H1 (cell line): ENCODE measurements at regions not wholly inside any gene's neighbourhood (a gene's known extent, or its start where the extent isn't known, plus 50 kb on each side); places are given as distances from the start of the nearest gene placed in this dataset.

Experiments used
- CTCF ChIA-PET: fragments of 300-600 bp; sonication (Branson Sonifier 250); formaldehyde crosslinking; loops from one replicate; lab custom pipeline; 2021; ENCODE audit not compliant: partially characterized antibody; lab: Charles Lee
- POLR2A ChIA-PET: fragments of 300-600 bp; sonication (Branson Sonifier 250); formaldehyde crosslinking; loops from one replicate; lab custom pipeline; 2021; ENCODE audit warnings: inconsistent platforms; ENCODE audit not compliant: partially characterized antibody; lab: Charles Lee
- DNase-seq, 2 experiments: peaks; one replicate each; pipeline versions ENCODE4 v3.0.0 to v3.0.0-alpha.2; 2010 to 2022; ENCODE audit warnings: low spot score in 2 of 2, low read depth in 1 of 2, mixed read lengths in 1 of 2
- FAIRE-seq: peaks from 2 replicates; lab custom pipeline; 2011; peaks lifted over from hg19 to GRCh38; lab: Jason Lieb, UNC
- H2AFZ ChIP-seq: 2 replicates; pipeline ENCODE4 v1.8.1; 2012; ENCODE audit warnings: low read length, inconsistent platforms
- H2AK5ac ChIP-seq: 2 replicates; pipeline ENCODE4 v1.6.1; 2013; ENCODE audit warnings: low read depth, low read length
- H2BK120ac ChIP-seq: replicated peaks from 2 replicates; pipeline ENCODE3; 2013; ENCODE audit warnings: low read depth, low read length, inconsistent platforms
- H2BK12ac ChIP-seq: 2 replicates; pipeline ENCODE4 v1.6.1; 2013; ENCODE audit warnings: low read depth, low read length
- H2BK15ac ChIP-seq: 2 replicates; pipeline ENCODE4 v1.6.1; 2013; ENCODE audit warnings: low read length
- H2BK20ac ChIP-seq: 2 replicates; pipeline ENCODE4 v1.6.1; 2013; ENCODE audit warnings: low read length
- H2BK5ac ChIP-seq: 2 replicates; pipeline ENCODE4 v1.6.1; 2013; ENCODE audit warnings: low read depth, low read length
- H3K14ac ChIP-seq: 2 replicates; pipeline ENCODE4 v1.6.1; 2013; ENCODE audit warnings: inconsistent platforms; ENCODE audit not compliant: insufficient read length
- H3K18ac ChIP-seq: 2 replicates; pipeline ENCODE4 v1.6.1; 2013; ENCODE audit warnings: low read length; ENCODE audit errors: extremely low read depth
- H3K23ac ChIP-seq: 2 replicates; pipeline ENCODE4 v1.6.1; 2013; ENCODE audit warnings: inconsistent platforms; ENCODE audit not compliant: insufficient read length
- H3K23me2 ChIP-seq: 2 replicates; pipeline ENCODE4 v1.6.1; 2013; ENCODE audit warnings: low read depth, low read length
- H3K27ac ChIP-seq: 2 replicates; pipeline ENCODE4 v1.6.1; 2011; ENCODE audit warnings: low read depth, low read length, inconsistent platforms
- H3K27me3 ChIP-seq, 4 experiments: replicated peaks in 1 of 4; 1 replicate in 1 of 4; 2 replicates in 3 of 4; pipeline versions ENCODE4 v1.6.1 to v1.8.1; 2011 to 2013; ENCODE audit warnings: low read length in 3 of 4, mild to moderate bottlenecking in 3 of 4, inconsistent platforms in 2 of 4, mixed read lengths in 2 of 4, moderate library complexity in 1 of 4; ENCODE audit not compliant: control insufficient read depth in 3 of 4, insufficient read depth in 3 of 4; ENCODE audit errors: extremely low read depth in 1 of 4
- H3K36me3 ChIP-seq, 4 experiments: 2 replicates each; pipeline versions ENCODE4 v1.6.1 to v1.8.1; 2011 to 2013; ENCODE audit warnings: mild to moderate bottlenecking in 4 of 4, low read length in 3 of 4, moderate library complexity in 2 of 4, control low read depth in 1 of 4, inconsistent platforms in 1 of 4; ENCODE audit not compliant: insufficient read depth in 4 of 4, control insufficient read depth in 2 of 4
- H3K4ac ChIP-seq: replicated peaks from 2 replicates; pipeline ENCODE3; 2013; ENCODE audit warnings: low read length, low read depth, mixed read lengths, inconsistent platforms; ENCODE audit not compliant: insufficient read length
- H3K4me1 ChIP-seq, 4 experiments: replicated peaks in 1 of 4; 1 replicate in 1 of 4; 2 replicates in 3 of 4; pipeline versions ENCODE4 v1.6.1 to v1.8.1; 2011 to 2013; ENCODE audit warnings: low read length in 3 of 4, inconsistent platforms in 2 of 4, mixed read lengths in 1 of 4; ENCODE audit not compliant: insufficient read depth in 4 of 4, control insufficient read depth in 3 of 4
- H3K4me2 ChIP-seq, 2 experiments: 2 replicates each; pipeline versions ENCODE4 v1.6.1 to v1.8.1; 2011 to 2013; ENCODE audit warnings: low read depth in 2 of 2, low read length in 2 of 2, control low read depth in 1 of 2, inconsistent platforms in 1 of 2, mild to moderate bottlenecking in 1 of 2; ENCODE audit not compliant: insufficient read depth in 1 of 2
- H3K4me3 ChIP-seq, 4 experiments: fragments of 200-600, 300-600 bp in 1 of 4; sonication (generic), shearing (Covaris generic), sonication (Bioruptor Twin) in 1 of 4; 2 replicates each; pipeline versions ENCODE4 v1.5.1 to v1.8.1; 2011 to 2016; ENCODE audit warnings: low read length in 4 of 4, low read depth in 3 of 4, control low read depth in 2 of 4, inconsistent platforms in 2 of 4, mild to moderate bottlenecking in 2 of 4, mixed read lengths in 1 of 4, moderate library complexity in 1 of 4; ENCODE audit not compliant: insufficient read depth in 2 of 4; ENCODE audit errors: extremely low read depth in 1 of 4
- H3K56ac ChIP-seq: replicated peaks from 2 replicates; pipeline ENCODE3; 2013; ENCODE audit warnings: low read depth, mild to moderate bottlenecking, mixed read lengths, low read length, inconsistent platforms; ENCODE audit not compliant: insufficient read length
- H3K79me1 ChIP-seq: 2 replicates; pipeline ENCODE4 v1.6.1; 2013; ENCODE audit warnings: low read depth, low read length, control low read depth
- H3K79me2 ChIP-seq, 2 experiments: 2 replicates each; pipeline versions ENCODE4 v1.6.1 to v1.8.1; 2012 to 2013; ENCODE audit warnings: low read length in 2 of 2, mild to moderate bottlenecking in 2 of 2, inconsistent platforms in 1 of 2; ENCODE audit not compliant: insufficient read depth in 2 of 2, control insufficient read depth in 1 of 2
- H3K9ac ChIP-seq, 4 experiments: replicated peaks in 1 of 4; 1 replicate in 1 of 4; 2 replicates in 3 of 4; pipeline versions ENCODE4 v1.6.1 to v1.8.1; 2011 to 2013; ENCODE audit warnings: low read depth in 3 of 4, low read length in 3 of 4, control low read depth in 2 of 4, mild to moderate bottlenecking in 2 of 4, moderate library complexity in 2 of 4, inconsistent platforms in 1 of 4; ENCODE audit errors: extremely low read depth in 1 of 4
- H3K9me3 ChIP-seq, 2 experiments: 2 replicates each; pipeline versions ENCODE4 v1.6.1 to v1.8.1; 2012 to 2013; ENCODE audit warnings: mild to moderate bottlenecking in 2 of 2, moderate library complexity in 2 of 2, control low read depth in 1 of 2, inconsistent platforms in 1 of 2, low read depth in 1 of 2, low read length in 1 of 2, mixed read lengths in 1 of 2; ENCODE audit not compliant: insufficient read depth in 2 of 2
- H4K20me1 ChIP-seq, 2 experiments: replicated peaks in 1 of 2; 2 replicates each; pipeline versions ENCODE3 to v1.8.1; 2011 to 2013; ENCODE audit warnings: inconsistent platforms in 2 of 2, low read length in 2 of 2, mild to moderate bottlenecking in 1 of 2; ENCODE audit not compliant: insufficient read depth in 2 of 2, control insufficient read depth in 1 of 2
- H4K5ac ChIP-seq: 2 replicates; pipeline ENCODE4 v1.6.1; 2013; ENCODE audit warnings: low read length, low read depth, mixed read lengths, inconsistent platforms; ENCODE audit not compliant: insufficient read length
- H4K8ac ChIP-seq: 2 replicates; pipeline ENCODE4 v1.8.0; 2013; ENCODE audit warnings: mild to moderate bottlenecking, moderate library complexity, low read length, inconsistent platforms; ENCODE audit not compliant: insufficient read depth; ENCODE audit errors: extremely low read depth
- H4K91ac ChIP-seq: replicated peaks from 2 replicates; pipeline ENCODE3; 2013; ENCODE audit warnings: low read length, mixed read lengths, inconsistent platforms; ENCODE audit not compliant: insufficient read length
- ASH2L ChIP-seq: fragments of 200-600, 300-600 bp; sonication (generic); IDR thresholded peaks from one replicate; pipeline ENCODE4 v1.7.1; 2017; ENCODE audit warnings: low read length
- BRCA1 ChIP-seq: IDR thresholded peaks from 2 replicates; pipeline ENCODE4 v1.6.1; 2012; ENCODE audit warnings: low read depth, low read length, improper control_type of control experiment
- CBX5 ChIP-seq: fragments of 300-800, 300-1000 bp; sonication (generic); IDR thresholded peaks from 2 replicates; pipeline ENCODE4 v1.7.1; 2016; ENCODE audit warnings: antibody characterized with exemption, low read length, low read depth
- E2F6 ChIP-seq: IDR thresholded peaks from 2 replicates; pipeline ENCODE4 v1.6.1; 2012; ENCODE audit warnings: inconsistent platforms
- EGR1 ChIP-seq: IDR thresholded peaks from 2 replicates; pipeline ENCODE4 v1.6.1; 2011; ENCODE audit warnings: low read depth, low read length, borderline replicate concordance
- KDM1A ChIP-seq: fragments of 200-600, 300-600 bp; sonication (generic); IDR thresholded peaks from 2 replicates; pipeline ENCODE4 v1.7.1; 2016; ENCODE audit warnings: mild to moderate bottlenecking, low read length, borderline replicate concordance
- NRF1 ChIP-seq: IDR thresholded peaks from 2 replicates; pipeline ENCODE4 v1.6.1; 2011; ENCODE audit warnings: mild to moderate bottlenecking, low read depth, low read length, improper control_type of control experiment
- PHF8 ChIP-seq: fragments of 200-600 bp; sonication (generic); conservative IDR thresholded peaks from 2 replicates; pipeline ENCODE4 v1.7.1; 2012; ENCODE audit warnings: low read depth, mild to moderate bottlenecking, inconsistent platforms, low read length, moderate library complexity
- RAD21 ChIP-seq, 2 experiments: IDR thresholded peaks in 1 of 2; conservative IDR thresholded peaks in 1 of 2; 2 replicates each; pipeline ENCODE4 v1.6.1; 2011; ENCODE audit warnings: low read depth in 2 of 2, low read length in 2 of 2, improper control_type of control experiment in 1 of 2, inconsistent platforms in 1 of 2, mild to moderate bottlenecking in 1 of 2, moderate library complexity in 1 of 2
- SP2 ChIP-seq: IDR thresholded peaks from 2 replicates; pipeline ENCODE4 v1.6.1; 2012; ENCODE audit warnings: mild to moderate bottlenecking, low read length, inconsistent platforms
- WGBS, 2 experiments: shearing (Covaris generic) in 1 of 2; methylation state at CpG; one replicate each; pipeline versions ENCODE4 v1.1.6 to v1.1.7; 2013 to 2015; ENCODE audit warnings: low lambda C conversion rate in 2 of 2, mixed read lengths in 2 of 2, inconsistent platforms in 1 of 2, low coverage in 1 of 2, missing lambda C conversion rate in 1 of 2; ENCODE audit not compliant: insufficient replicate concordance in 2 of 2, insufficient coverage in 1 of 2, insufficient read length in 1 of 2; ENCODE audit errors: extremely low coverage in 1 of 2, missing lambda C conversion rate in 1 of 2; 5-methylcytosine and 5-hydroxymethylcytosine counted together
- TF ChIP-seq, protein P1 (sequence below), 3 experiments: IDR thresholded peaks; 1 replicate in 2 of 3; 2 replicates in 1 of 3; pipeline versions ENCODE4 v1.5.1 to v1.6.1; 2011; ENCODE audit warnings: low read length in 3 of 3, mild to moderate bottlenecking in 3 of 3, inconsistent platforms in 2 of 3, low read depth in 1 of 3, moderate library complexity in 1 of 3; ENCODE audit not compliant: insufficient read depth in 1 of 3; ENCODE audit errors: control extremely low read depth in 1 of 3

DNA sequence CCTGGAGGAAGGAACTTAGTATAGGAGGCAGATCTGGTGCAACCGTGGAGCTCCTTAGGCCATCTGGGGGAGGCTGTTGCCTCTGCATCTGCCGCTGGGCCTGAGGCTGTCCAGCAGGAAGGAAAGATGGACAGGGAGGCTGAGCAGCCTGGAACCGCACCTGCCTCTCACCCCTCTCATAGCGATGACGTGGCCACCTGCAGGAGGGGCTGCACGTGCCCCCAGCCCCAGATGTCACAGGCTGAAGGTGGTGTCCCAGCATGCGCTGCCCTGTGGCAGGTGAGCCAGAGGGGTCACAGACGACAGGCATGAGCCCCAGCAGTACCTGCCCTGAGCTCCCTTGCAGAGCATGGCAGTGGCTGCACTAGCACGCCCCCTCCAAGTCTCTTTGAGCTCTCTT, 283.9 kb downstream of the ACTR3B start:
- H3K9me3 ChIP-seq: no peaks in the 10 kb centered on the region
- no peak overlapping the region for H3K23ac ChIP-seq
- no peak overlapping the region for H4K8ac ChIP-seq
- no peak overlapping the region for H2BK20ac ChIP-seq
- H3K9ac ChIP-seq: no peak overlapping the region
- no peak overlapping the region for H2AFZ ChIP-seq
- no peak overlapping the region for H3K4ac ChIP-seq
- no peaks in the 10 kb centered on the region for H3K36me3 ChIP-seq
- H2BK5ac ChIP-seq: no peak overlapping the region
- H3K14ac ChIP-seq: no peak overlapping the region
- H3K79me1 ChIP-seq: no peaks in the 10 kb centered on the region
- no peaks in the 10 kb centered on the region for H3K27me3 ChIP-seq
- H3K18ac ChIP-seq: no peak overlapping the region
- H3K4me2 ChIP-seq: no peak overlapping the region
- no peak overlapping the region for H3K56ac ChIP-seq
- WGBS, 2 experiments: 88% methylated on average over 6 of the region's 9 CpGs; no CpG with 5 or more reads in 1 of the 2 experiments
- CTCF ChIA-PET: interaction anchor here (1.7 to 2.2 kb wide), 2 partner anchors 11 to 19 kb away, joined by 5 to 6 read pairs; no protein-coding TSS in a partner anchor
- 0 out of 2 replicates have a peak overlapping the region, but pooled peaks have one; percentile 76 for H2BK15ac ChIP-seq
- POLR2A ChIA-PET: no interaction called here
- no peak overlapping the region for H2BK120ac ChIP-seq
- no peaks in the 10 kb centered on the region for H4K20me1 ChIP-seq
- H3K4me3 ChIP-seq: no peak overlapping the region
- DNase-seq (no peak), FAIRE-seq (no peak)
- H2BK12ac ChIP-seq: no peak overlapping the region
- H4K5ac ChIP-seq: no peak overlapping the region
- H3K27ac ChIP-seq: no peak overlapping the region
- H3K23me2 ChIP-seq: no peaks in the 10 kb centered on the region
- no peak overlapping the region for H2AK5ac ChIP-seq
- no peak overlapping the region for H4K91ac ChIP-seq
- no peaks in the 10 kb centered on the region for H3K79me2 ChIP-seq
- H3K4me1 ChIP-seq: no peaks in the 10 kb centered on the region
- no peak for TF ChIP-seq EGR1
- no peak for TF ChIP-seq RAD21 (IDR thresholded peaks at IDR 0.05 in 1 of 2, conservative IDR thresholded peaks at IDR 0.05 in 1 of 2; ENCODE audit: low read depth in 2 of 2, low read length in 2 of 2)
- no peak for TF ChIP-seq BRCA1
- TF ChIP-seq E2F6: no peak
- no peak for TF ChIP-seq CBX5
- TF ChIP-seq PHF8: no peak
- TF ChIP-seq, protein P1, sequence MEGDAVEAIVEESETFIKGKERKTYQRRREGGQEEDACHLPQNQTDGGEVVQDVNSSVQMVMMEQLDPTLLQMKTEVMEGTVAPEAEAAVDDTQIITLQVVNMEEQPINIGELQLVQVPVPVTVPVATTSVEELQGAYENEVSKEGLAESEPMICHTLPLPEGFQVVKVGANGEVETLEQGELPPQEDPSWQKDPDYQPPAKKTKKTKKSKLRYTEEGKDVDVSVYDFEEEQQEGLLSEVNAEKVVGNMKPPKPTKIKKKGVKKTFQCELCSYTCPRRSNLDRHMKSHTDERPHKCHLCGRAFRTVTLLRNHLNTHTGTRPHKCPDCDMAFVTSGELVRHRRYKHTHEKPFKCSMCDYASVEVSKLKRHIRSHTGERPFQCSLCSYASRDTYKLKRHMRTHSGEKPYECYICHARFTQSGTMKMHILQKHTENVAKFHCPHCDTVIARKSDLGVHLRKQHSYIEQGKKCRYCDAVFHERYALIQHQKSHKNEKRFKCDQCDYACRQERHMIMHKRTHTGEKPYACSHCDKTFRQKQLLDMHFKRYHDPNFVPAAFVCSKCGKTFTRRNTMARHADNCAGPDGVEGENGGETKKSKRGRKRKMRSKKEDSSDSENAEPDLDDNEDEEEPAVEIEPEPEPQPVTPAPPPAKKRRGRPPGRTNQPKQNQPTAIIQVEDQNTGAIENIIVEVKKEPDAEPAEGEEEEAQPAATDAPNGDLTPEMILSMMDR (IDR thresholded peaks at IDR 0.05; ENCODE audit: control extremely low read depth in 1 of 3, insufficient read depth in 1 of 3, low read depth in 1 of 3, low read length in 3 of 3): no peak
- TF ChIP-seq KDM1A: no peak
- TF ChIP-seq NRF1: no peak
- no peak for TF ChIP-seq ASH2L
- no peak for TF ChIP-seq SP2
